ENCODE measurements at regions not wholly inside any gene's neighbourhood (a gene's known extent, or its start where the extent isn't known, plus 50 kb on each side); places are given as distances from the start of the nearest gene placed in this dataset.
A peak's percentile ranks its signal among the peaks of the same experiment; 100 is the strongest.

- no peak for DNase-seq (ENCODE audit: extremely low read depth, insufficient read length)
- Histone ChIP-seq H3K4me3 (replicated peaks; ENCODE audit: low read depth, low read length) (no peak overlapping the region), H3K36me3 (ENCODE audit: control insufficient read depth, insufficient read depth, low read length) (no peaks in the 10 kb centered on the region), H3K27me3 (replicated peaks; ENCODE audit: control insufficient read depth, insufficient read depth, low read length) (no peaks in the 10 kb centered on the region; the same call in 1 of the 2 replicates)
- peak; percentile 26 for TF ChIP-seq CTCF (IDR thresholded peaks at IDR 0.05; ENCODE audit: insufficient read depth, low read length, poor library complexity, severe bottlenecking)
These were observed 253.6 kb downstream of the KIF20B start for GRCh38 chr10:89954787-89955566.

- Histone ChIP-seq H3K36me3 (ENCODE audit: control insufficient read depth, insufficient read depth, low read length) (no peaks in the 10 kb centered on the region), H3K27me3 (replicated peaks; ENCODE audit: control insufficient read depth, insufficient read depth, low read length) (no peaks in the 10 kb centered on the region), H3K4me3 (replicated peaks; ENCODE audit: low read depth, low read length) (no peak overlapping the region)
- peak; percentile 54 for DNase-seq (ENCODE audit: extremely low read depth, insufficient read length)
- TF ChIP-seq CTCF (IDR thresholded peaks at IDR 0.05; ENCODE audit: insufficient read depth, low read length, poor library complexity, severe bottlenecking), result no peak
These were observed 258.2 kb downstream of the KIF20B start for GRCh38 chr10:89959433-89960110.

- H3K27me3 ChIP-seq (replicated peaks; ENCODE audit: control insufficient read depth, insufficient read depth, low read length), result no peaks in the 10 kb centered on the region
- no peak for TF ChIP-seq CTCF (IDR thresholded peaks at IDR 0.05; ENCODE audit: insufficient read depth, low read length, poor library complexity, severe bottlenecking)
- no peak overlapping the region for H3K4me3 ChIP-seq (replicated peaks; ENCODE audit: low read depth, low read length)
- DNase-seq (ENCODE audit: extremely low read depth, insufficient read length), result no peak
- no peaks in the 10 kb centered on the region for H3K36me3 ChIP-seq (ENCODE audit: control insufficient read depth, insufficient read depth, low read length)
These were observed 262.2 kb downstream of the KIF20B start for GRCh38 chr10:89963451-89964102.

- no peak for DNase-seq (ENCODE audit: extremely low read depth, insufficient read length)
- no peak for TF ChIP-seq CTCF (IDR thresholded peaks at IDR 0.05; ENCODE audit: insufficient read depth, low read length, poor library complexity, severe bottlenecking)
- Histone ChIP-seq H3K4me3 (replicated peaks; ENCODE audit: low read depth, low read length) (no peak overlapping the region), H3K27me3 (replicated peaks; ENCODE audit: control insufficient read depth, insufficient read depth, low read length) (no peaks in the 10 kb centered on the region), H3K36me3 (ENCODE audit: control insufficient read depth, insufficient read depth, low read length) (no peaks in the 10 kb centered on the region)
These were observed 264.8 kb downstream of the KIF20B start for GRCh38 chr10:89966211-89966610.

- DNase-seq (ENCODE audit: extremely low read depth, insufficient read length), result no peak
- TF ChIP-seq CTCF (IDR thresholded peaks at IDR 0.05; ENCODE audit: insufficient read depth, low read length, poor library complexity, severe bottlenecking), result no peak
- no peaks in the 10 kb centered on the region for H3K27me3 ChIP-seq (replicated peaks; ENCODE audit: control insufficient read depth, insufficient read depth, low read length)
- H3K4me3 ChIP-seq (replicated peaks; ENCODE audit: low read depth, low read length), result no peak overlapping the region
- no peaks in the 10 kb centered on the region for H3K36me3 ChIP-seq (ENCODE audit: control insufficient read depth, insufficient read depth, low read length)
These were observed 271.9 kb downstream of the KIF20B start for GRCh38 chr10:89973326-89973725.
